Lung microvascular endothelial cell (primary cell): ENCODE measurements at regions not wholly inside any gene's neighbourhood (a gene's known extent, or its start where the extent isn't known, plus 50 kb on each side); places are given as distances from the start of the nearest gene placed in this dataset.
A peak's percentile ranks its signal among the peaks of the same experiment; 100 is the strongest.
"Not testable (repeated sequence)": the region's sequence is repeated elsewhere in the genome, so short reads cannot be mapped to it uniquely, and the experiment has no call there.

Source experiments
- DNase-seq, 2 donors: peaks; one replicate each; pipeline versions ENCODE4 v3.0.0 to v3.0.0-alpha.2; 2010; ENCODE audit warnings: low read depth in 2 of 2

DNA sequence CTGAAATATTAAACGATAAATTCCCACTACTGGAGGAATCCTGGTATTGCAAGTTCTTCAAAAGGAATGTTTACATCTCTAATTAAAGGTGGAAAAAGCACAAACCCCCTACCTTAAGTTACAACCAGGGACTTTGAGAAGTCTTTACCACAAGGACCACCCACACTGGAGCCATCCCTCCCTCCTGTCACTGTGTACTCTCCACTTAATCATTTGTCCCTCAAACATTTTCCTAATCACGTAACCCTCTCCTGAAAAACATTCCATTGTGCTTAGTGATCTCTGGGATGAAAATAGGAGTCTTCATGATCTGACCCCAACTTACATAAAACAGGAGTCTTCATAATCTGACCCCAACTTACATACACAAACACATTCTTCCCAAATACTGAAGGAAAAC lies 85.7 kb downstream of the SUCLG1 start:
- no peak for DNase-seq

DNA sequence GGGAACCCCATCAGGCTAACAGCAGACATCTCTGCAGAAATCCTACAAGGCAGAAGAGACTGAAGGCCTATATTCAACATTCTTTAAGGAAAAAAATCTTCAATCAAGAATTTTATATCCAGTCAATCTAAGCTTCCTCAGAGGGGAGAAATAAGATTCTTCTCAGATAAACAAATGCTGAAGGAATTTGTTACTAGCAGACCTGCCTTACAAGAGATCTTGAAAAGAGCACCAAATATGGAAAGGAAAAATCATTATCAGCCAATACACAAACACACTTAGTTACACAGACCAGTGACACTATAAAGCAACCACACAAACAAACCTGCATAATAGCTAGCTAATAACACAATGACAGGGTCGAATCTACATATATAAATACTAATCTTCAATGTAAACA lies 96.5 kb downstream of the SUCLG1 start:
- DNase-seq = no peak

DNA sequence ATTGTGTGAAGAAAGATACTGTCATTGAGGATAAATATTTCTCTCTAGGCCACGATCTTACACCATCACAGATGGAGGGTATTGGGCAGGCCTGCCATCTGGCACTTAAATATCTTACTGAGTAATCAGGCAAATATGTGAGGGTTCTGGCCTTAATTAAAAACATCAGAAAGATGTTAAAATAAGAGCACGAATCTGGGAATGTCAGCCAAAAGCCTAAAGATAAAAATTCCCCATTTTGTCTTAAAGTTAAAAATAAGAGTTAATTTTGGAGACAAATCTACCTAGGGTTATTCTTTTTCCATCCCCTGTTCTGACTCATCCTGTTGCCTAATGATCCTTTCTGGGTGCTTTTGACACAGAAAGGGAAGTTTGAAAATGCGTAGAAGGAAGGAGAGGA lies 121.0 kb downstream of the SUCLG1 start:
- DNase-seq = no peak

DNA sequence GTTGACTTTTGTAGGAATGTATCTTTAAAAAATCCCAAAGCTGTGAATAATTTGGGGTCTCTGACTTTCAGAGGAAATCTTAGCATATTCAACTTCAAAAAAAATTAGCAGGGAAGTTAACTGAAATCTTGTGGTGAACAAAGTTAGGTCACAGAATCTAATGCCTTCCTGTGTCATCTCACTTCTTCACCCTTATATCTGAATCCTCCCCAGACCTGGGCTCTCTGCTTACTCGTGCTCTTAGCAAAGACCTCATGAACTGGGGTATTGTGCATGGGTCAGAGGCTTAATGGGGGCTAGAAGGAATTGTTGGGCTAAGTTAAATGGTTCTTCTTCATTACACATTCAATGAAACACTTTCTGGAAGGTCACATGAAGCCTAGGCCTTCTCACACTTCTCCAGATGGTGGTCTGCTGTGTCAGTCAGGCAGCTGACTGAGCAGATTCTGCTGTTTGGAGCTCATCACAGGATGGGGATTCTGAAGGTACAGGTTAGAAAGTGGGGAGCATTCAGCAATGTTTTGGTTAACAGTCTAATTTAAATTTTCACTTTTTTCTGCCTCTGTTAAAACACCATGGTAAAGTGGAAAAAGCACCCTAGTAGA lies 131.3 kb downstream of the SUCLG1 start:
- DNase-seq = no peak

DNA sequence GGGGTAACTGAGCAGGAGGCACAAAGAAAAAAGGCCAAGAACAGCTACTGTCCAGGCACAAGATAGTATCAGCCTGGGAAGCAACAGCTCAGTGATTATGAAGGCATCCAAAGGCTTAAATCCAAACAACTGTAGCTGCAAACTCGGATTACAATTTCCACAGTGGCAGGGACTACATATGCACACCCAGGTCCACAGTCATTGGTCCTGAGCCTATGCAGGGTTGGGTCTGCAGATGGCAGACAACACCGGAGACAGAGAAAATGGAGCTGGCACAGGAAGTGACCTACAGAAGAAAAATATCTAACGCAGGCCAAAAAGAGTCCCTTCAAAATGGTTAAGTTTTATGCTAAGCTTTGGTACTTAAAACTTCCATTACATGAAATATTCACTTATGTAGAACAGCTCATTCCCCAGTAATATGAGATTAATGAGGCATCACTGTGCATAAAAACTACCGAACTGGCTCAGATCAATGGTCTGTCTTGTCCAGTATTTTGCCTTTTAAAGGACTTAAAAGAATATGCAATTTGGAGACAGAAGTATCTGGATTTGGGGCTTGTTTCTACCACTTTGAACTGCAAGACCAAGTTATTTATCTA lies 132.1 kb downstream of the SUCLG1 start:
- DNase-seq = no peak

DNA sequence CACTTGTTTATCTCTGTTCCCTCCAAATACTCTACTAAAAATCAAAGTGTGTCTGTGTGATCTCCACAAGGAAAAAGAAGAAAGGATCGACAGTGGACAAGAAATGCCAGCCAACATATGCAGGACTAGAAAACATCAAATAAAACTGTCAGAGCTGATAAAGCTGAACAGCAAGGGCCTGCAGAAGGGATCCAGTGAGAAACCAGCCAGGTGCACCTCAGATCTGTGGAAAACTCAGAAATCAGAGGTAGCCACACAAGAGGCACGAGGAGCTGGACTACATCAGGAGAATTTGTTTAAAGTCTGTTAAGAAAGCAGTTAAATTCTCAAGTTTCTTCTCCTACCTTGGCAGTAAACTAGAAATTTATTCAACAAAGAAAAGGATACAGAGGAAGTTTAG lies 135.2 kb downstream of the SUCLG1 start:
- DNase-seq = no peak

- no peak for DNase-seq
Measured at GRCh38 chr2:84320940-84321339, 138.1 kb downstream of the SUCLG1 start.

- no peak for DNase-seq
Measured at GRCh38 chr2:84319581-84319980, 139.5 kb downstream of the SUCLG1 start.

DNA sequence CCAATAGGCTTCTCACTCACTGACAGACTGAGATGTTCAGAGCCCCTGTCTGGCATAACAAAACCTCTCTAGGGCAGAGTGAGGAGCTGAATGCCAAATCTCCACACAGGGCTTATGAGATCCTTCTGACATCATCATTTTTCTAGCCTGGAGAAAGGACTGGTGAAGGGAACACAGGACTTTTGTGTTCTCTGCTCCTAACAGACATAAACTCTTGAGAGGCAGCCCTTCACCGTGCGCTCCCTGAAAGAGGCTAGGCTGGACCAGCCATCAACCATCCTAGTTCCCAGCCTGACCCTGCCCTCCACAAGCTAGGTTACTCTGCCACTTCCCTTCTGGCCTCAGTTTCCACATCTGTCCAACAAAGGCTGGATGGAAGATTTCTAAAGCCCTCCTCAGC lies 141.9 kb downstream of the SUCLG1 start:
- no peak for DNase-seq

GRCh38 chr2:84314901-84315330 lies 144.2 kb downstream of the SUCLG1 start:
- DNase-seq = peak; percentile 79 to 84

DNA sequence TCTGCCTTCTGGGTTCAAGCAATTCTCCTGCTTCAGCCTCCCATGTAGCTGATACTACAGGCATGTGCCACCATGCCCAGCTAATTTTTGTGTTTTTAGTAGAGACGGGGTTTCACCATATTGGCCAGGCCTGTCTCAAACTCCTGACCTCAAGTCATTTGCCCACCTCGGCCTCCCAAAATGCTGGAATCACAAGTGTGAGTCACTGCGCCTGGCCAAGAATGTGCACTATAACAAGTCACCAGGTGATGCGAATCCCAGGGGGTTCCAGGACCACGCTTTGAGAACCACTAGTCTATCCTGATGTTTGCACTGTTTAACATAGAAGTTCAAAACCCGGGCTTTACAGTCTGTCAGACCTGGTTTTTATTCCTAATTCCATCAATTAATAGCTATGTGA lies 144.8 kb downstream of the SUCLG1 start:
- DNase-seq = no peak

- no peak for DNase-seq
Measured at GRCh38 chr2:84309281-84309680, 149.8 kb downstream of the SUCLG1 start.

- DNase-seq = no peak
Measured at GRCh38 chr2:84306361-84306760, 152.7 kb downstream of the SUCLG1 start.

GRCh38 chr2:84302513-84303412 lies 156.3 kb downstream of the SUCLG1 start:
- peak; percentile 51 to 53 for DNase-seq

DNA sequence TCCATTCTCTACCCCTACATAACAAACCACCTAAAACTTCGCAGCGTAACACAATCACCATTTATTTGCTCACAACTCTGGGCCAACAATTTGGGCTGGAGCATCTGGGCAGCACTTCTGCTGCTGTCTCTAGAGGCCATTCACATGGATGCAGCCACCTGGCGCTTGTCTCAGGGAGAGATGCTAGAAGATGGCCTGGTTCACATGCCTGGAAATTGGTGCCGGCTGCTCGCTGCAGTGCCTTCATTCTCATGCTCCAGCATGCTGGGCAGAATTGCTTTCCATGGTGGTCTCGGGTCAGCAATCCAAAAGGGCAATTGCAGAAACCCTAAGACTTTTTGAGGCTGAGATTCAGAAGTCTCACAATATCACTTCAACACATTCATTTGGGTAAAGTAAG lies 157.4 kb downstream of the SUCLG1 start:
- no peak for DNase-seq

GRCh38 chr2:84300696-84301029 lies 158.4 kb downstream of the SUCLG1 start:
- DNase-seq = no peak

DNA sequence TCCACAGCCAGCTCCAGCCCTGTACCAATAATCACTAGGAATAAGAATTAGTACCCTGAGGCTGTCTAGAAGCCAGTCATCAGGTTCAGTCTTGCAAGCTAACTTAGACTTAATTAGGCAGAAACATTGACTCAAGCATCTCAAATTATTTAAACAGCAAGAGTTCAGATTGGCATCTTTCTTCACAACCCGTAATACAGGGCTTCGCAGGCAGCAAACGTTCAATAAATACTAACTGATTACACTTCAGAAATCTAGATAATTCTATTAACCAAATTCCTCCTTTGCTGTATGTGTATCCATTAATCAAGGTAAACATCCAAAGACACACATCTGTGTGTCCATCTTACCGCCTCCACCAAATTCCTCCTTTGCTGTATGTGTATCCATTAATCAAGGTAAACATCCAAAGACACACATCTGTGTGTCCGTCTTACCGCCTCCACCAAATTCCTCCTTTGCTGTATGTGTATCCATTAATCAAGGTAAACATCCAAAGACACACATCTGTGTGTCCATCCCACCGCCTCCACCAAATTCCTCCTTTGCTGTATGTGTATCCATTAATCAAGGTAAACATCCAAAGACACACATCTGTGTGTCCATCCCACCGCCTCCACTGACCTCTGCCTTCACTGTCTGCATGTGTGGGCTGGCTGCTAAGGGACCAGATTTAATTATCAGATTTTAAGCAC lies 158.9 kb downstream of the SUCLG1 start:
- not testable (repeated sequence) for DNase-seq

- no peak for DNase-seq
Measured at GRCh38 chr2:84299211-84299775, 159.8 kb downstream of the SUCLG1 start.

- DNase-seq = no peak
Measured at GRCh38 chr2:84297155-84297554, 161.9 kb downstream of the SUCLG1 start.

- DNase-seq = no peak
Measured at GRCh38 chr2:84293791-84294380, 165.2 kb downstream of the SUCLG1 start.

GRCh38 chr2:84292545-84292944 lies 166.5 kb downstream of the SUCLG1 start:
- no peak for DNase-seq
